SK-N-DZ (cell line): ENCODE measurements at regions not wholly inside any gene's neighbourhood (a gene's known extent, or its start where the extent isn't known, plus 50 kb on each side); places are given as distances from the start of the nearest gene placed in this dataset.

ENCODE experiments used
- DNase-seq: peaks from one replicate; pipeline ENCODE4 v3.0.0-alpha.2; 2015; ENCODE audit warnings: low spot score

DNA sequence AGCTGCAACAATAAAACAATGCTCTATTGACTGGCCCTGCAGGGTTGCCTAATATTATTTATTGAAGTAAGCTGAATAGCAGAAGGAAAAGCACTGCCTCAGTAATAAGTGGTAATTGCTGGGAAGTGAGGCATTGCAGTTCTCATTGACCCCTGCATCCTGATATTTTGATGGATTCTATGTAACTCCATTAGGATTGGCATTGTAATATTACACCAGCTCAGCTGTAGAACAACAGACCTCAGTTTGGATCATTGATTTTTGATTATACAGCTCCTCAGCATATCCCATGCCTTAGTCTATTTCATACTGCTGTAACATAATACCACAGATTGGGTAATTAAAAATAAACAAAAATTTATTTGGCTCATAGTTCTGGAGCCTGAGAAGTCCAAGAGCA is 650.6 kb upstream of the SALL1 start:
- no peak for DNase-seq

DNA sequence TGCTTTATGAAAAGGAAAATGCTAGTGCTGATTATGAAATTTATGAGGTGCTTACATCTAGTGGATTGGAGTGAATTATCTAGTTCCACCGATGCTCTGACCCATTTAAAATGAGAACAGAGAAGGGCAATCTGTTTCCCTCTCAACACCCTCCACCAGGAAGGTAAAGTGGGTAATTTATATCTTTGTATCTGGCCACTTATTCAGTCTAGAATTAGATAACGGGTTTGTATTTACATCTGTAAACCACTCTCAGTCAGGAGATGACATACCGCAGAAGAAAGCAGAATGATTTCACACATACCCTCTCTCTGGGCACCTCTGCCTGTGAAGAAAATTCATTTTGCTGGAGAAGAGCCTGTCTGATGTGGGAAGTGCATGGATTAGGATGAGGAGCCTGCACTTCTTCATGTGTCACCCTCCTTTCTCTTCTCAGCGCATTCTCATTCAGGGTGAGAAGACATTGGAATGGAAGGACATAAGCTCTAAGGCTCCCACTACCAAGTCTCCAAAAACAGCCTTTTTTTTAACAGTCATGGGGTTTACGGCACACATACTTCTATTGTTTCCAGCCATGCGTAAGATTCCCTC is 646.7 kb upstream of the SALL1 start:
- DNase-seq = peak; percentile 30

DNA sequence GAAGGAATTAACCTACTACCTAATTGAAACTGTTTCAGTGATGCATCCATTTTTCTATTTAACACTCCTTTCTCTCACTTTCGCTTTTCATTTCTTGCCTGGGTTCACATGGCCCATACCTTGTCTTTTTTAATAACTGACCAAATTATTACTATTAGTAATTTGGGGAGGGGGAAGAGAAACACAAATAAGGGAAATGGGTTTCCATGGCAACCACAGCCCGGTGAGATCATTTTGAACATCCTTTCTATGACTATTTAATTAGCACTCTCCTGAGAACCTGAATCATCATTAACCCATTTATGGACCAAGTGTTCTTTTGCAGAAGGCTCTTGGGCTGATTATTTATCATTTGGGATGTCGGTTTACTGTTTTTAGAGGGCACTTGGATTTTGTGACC is 628.2 kb upstream of the SALL1 start:
- no peak for DNase-seq

DNA sequence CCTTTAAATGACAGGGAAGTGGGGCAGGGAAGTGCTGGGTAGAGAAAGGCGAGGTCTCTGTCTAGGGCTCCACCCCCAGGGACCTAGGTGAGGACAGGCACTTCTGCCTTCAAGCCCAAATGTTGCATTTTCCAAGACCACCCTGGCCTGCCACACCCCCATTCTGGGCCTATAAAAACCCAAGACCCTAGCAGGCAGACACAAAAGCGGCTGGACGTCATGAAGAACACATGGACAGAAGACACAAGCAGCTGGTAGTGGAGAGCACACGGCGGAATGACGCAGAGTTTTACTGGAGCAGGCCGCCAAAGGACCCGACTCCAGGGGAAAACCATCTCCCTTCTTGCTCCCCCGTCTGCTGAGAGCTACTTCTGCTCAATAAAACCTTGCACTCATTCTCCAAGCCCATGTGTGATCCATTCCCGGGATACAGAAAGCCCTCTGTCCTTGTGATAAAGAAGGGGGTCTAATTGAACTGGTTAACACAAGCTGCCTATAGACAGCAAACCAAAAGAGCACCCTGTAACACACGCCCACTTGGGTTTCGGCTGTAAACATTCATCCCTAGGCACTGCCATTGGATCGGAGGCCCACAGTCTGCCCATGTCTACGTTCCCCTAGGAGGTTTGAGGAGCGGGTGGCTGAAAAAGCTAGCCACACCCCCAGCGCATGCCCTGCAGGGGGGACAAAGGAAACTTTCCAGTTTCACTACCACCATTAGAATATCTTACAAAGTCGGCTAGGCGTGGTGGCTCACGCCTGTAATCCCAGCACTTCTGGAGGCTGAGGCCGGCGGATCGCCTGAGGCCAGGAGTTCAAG is 622.2 kb upstream of the SALL1 start:
- DNase-seq = no peak

DNA sequence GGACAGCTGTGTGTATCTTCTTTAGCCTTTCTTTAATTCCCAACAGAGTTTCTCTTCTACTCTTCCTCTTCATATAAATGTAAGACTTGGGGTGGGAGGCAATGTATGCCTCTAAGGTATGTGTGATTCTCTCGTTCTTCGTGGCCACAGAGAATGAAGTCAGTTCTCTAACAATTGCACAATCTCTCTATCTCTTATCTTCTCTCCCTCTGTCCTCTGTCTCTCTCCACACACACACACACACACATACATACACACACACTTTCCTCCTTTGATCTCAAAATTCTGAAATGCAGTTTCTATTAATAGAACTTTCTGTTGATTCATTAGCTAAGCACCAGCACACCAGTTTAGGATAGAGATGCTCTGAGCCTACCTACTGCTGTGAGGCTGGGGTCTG is 615.7 kb upstream of the SALL1 start:
- no peak for DNase-seq

DNA sequence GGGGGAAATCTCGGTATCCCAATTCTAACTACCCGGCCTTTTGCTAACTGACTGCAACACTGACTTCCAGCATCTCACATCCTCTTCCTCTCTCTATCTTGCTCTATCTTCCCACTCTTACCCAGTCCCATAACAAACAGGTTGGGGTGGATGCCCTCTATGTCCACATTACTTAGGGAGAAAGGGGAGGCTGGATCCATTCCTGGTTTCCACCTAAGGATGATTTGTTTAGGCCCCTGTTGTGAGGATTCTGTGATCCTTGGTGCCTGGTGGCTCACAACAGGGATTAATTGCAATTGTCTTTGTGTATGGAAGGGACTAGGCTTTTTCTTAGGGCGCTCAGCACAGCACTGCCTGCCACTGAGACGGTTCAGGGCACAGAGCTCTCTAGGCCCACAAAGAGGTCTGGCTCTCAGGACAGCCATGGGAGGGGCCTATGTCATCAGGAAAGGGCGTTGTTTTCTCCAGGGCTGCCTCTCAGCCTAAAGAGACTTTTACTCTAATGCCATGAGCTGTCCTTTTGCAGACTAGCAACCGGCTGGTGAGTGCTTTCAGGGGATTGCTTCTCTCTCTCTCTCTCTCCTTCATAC is 612.1 kb upstream of the SALL1 start:
- DNase-seq = peak; percentile 70

DNA sequence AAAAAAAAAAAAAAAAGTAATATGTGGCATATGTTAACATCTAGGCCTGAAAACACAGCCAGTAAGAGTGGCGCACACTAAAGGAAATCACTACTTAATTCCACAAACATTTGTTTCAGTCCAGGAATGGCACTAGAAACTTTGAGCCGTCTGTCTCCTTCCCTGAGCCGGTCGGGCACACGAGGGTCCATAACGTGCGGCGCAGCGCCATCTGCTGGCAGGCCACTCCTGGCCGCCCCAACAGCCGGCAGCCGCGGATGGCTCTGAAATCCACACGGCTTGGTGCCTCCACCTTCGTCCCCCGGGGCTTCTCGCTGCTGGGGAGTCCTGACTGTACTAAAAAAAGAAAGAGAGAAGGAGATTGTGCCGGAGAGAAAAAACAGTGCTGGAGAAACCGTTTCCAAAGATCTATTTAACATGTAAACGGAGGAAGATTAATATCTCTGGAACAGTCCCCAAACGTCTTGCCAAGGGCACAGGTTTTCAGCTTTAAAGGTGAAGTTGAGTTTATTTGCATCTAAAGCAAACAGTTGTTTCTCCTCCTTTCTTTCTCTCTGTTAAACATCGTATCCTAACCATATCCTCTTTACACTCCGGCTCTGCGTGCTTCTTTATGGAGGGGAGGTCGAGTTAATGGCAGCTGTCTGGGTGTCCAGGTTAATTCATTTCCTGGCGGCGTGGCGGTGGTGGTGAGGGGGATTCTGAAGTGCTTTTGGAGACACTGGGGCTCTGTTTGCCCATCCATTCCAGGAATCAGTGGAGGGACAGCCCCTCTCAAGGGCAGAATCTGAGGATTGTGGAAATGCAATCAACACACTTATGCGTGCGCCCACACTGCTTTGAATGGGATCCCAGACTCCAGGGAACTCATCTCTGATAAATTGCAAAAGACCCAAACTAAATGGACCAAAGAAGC is 611.3 kb upstream of the SALL1 start:
- DNase-seq = peak; percentile 73

DNA sequence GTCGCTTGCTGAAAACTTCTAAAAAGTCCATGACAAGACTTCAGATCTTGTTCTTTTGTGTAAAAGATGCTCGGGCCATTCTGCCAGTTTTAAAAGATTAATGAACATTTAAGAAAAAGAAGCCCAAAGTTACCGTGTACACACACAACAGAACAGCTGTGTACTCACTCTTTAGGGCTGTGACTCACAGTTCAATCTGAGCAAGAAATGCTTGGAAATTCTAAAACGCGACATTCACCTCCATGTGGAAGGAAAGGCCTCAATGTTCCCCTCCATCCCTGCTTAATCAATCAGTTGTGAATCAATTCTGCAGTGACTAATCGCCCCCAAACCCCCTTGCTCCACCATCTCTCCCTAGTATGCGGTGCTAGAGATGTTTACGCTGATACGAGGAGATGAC is 609.9 kb upstream of the SALL1 start:
- DNase-seq = no peak

DNA sequence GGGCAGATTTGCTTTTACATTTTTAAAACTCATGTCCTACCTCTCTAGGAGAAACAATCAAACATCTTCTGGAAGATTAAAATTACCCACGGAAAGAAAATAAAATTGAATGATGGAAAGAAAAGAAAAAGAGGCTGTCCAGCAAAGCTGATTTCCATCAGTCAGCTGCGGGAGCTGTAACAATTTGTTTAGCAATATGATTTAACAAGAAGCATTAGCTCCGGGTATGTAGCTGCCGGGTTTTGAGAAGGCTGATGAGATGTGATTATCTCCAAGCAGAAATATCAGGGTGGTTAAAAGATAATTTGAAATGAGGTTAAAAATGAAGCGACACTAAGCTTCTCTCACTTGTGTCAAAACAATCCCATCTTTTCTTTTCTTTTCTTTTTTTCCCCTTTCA is 608.9 kb upstream of the SALL1 start:
- DNase-seq = no peak

DNA sequence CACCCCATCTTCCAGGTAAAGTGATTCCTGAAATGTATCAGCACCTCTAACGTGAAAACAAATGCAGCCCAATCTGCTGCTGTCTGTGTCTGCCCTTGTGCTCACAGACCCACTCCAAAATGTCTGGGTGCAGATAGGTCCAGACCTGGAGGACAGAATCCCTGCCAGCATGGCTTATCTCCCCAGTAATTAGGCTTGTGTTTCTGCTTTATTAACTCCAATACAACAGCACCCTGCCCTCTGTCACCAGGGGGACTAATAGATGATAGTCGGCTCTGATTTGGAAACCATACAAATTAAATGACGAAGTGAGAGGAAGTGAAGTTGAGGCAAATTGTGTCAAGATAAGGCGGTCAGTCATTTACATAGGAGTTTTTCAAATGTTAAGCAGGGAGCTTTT is 608.3 kb upstream of the SALL1 start:
- DNase-seq = peak; percentile 69

DNA sequence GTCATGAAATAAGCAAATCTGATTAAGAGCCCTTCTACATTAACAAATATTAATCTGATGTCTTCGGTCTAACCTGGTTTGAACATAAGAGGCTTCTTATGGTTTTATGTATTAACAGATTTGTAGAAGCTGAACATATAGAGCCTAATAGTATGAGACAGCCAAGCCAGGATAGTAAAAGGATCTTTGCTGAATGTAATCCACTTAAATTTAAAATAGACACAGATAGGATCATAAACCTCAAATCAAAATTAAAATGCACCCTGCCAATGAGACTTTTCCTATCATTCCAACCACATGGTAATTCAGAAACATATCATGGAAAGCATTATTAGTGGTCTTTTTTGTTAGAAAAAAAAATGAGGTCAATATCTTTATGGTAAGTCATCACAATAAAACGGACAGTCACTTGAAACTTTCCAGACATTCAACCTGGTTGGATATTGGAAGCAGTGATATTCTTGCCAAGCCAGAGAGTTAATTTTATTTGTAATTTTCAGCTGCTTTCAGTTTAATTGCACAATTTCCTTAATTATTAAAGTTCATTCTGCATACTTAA is 606.9 kb upstream of the SALL1 start:
- DNase-seq = peak; percentile 63

DNA sequence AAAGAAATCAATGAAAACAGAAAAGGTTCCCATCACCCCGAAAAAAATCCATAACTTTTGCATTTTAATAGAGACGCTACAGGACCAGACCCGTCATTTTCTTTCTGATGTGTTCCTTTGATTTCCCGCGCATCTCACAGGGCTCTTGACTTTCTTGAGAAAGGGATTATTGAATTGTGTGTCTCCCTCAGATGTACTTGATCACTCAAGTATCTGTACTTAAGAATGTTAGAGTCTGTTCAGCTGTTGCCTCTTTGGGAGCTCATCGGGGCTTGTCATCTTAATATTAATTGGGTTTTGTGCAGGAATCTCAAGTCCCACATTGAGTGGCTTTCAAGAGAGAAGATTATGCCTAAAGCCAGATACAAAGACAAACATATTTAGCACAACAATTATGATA is 606.4 kb upstream of the SALL1 start:
- DNase-seq = peak; percentile 47

DNA sequence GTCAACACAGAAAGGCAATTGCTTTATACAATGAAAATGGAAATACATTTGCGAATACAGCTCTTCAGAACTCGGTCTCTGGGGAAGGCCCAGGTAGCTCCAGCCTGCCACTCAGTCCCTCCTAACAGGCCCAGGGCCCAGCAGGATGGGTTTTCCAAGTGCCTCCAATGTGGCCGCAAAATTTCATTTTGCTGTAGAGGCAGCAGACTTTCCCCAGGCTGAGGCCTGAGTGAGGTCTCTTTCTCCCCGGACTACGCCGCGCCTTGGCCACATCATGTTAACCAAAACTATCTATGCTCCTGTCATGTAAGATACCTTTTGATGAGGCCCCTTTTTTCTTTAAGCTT is 606.0 kb upstream of the SALL1 start:
- no peak for DNase-seq

DNA sequence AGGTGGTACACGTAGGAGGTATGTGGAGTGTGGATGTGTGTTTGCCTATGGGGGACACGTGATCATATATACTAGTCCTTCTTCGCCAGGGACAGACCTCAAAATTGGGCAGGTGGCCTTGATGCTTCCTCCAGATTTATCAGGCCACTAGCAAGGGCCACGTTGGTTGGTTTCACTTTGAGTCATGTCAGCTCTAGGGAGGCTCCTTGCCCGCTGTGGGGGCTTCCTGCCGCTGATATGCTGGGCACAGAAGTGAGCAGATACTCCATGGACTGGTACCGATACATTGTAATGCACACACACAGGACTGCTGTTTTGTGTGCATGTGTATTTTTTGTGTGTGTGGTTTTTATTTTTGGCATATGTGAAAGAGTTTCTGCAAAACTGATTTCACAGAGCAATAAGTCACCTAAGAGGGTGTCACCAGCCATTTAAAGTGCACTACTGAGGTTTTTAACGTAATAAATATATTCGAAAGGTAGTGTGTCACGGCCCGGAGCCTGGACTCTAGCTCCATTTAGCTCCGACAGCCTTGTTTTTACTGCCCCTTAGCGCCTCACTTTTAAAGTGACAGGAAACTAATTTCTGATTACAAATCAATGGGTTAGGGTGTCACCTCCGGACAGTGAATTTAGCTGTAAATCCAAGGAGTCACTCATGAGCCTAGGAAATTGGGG is 605.5 kb upstream of the SALL1 start:
- no peak for DNase-seq

DNA sequence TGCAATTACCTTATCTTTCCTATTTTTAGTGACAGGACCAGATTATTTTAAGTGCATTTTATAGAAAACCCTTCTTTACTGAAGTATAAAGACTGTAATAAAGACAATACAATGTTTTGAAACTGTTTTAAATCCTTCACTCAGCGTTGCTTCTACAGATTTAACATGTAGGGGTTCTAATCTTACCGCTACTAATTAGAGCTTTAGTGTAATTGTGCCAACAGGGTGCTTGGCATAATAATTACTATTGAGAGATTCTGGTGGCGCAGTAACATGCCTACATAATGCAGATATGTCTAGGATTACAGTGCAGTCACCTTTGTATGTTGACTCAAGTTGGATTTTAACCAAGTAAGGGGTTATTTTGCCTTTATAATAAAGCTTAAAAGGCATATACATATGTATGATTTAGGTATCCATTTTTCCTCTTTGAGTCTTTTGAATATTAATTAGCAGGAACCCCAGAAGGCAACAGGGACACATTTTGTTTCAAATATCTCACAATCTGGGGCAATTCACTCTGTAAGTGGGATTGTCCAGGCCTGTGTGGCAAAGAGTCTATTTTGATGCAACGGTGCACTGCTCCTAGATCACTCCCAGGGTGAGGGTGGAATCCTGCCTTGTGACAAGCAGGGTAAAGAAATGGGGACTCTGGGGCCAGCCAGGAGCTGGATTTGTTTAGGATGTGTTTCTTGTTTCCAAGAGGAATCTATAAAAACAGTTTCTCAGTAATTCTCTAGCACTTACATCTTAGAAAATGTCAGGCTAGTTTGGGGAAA is 604.7 kb upstream of the SALL1 start:
- no peak for DNase-seq

DNA sequence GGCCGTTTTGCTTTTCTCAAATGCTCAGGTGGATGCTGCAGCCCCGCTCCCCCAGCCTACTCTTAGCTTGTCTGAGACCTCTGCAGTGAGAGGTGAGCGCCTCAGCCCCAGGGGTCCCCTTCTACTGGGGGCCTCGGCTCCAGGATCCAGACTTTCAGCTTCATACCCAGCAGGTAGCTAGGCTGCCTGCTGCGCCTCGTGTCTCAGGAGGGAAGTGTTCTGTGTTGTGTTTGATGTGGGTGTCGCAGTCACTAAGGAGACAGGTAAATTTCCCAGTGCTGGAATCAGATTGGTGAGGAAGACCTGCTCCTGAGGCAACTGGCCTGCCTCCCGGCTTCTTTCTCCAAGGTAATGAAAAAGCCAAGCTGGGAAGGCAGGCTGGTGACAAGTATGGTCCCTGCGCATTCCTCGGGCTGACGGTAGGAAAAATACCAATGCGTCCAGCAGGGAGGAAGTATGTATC is 604.0 kb upstream of the SALL1 start:
- peak; percentile 38 for DNase-seq

DNA sequence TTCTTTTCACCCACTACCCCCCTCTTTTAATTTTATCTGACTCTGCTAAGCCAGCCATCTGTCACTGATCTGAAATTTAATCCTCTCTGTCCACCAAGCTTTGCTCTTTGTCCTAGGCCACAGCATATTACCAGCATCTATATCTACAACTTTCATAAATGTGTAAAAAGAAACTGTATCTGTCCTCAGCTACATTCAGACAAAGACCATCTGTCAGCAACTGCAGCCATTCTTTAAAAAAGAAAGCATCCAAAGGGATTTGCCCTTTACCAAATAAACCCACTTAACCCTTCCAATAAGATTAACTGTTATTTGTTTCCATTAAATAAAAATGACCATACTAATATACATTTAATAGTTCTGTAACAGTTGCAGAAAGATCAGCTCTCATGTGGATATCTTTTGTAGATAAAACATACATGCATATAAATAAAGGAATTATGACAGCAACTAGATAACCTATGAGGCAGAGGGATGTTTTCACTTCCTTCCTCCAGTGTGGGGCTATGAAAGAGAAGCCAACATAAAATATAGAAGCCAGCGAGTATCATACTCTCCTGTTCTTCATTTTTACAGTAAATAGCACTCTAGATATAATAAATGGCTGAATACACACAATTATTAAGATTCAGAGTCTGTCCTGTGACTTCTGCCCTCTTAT is 602.5 kb upstream of the SALL1 start:
- DNase-seq = peak; percentile 71

DNA sequence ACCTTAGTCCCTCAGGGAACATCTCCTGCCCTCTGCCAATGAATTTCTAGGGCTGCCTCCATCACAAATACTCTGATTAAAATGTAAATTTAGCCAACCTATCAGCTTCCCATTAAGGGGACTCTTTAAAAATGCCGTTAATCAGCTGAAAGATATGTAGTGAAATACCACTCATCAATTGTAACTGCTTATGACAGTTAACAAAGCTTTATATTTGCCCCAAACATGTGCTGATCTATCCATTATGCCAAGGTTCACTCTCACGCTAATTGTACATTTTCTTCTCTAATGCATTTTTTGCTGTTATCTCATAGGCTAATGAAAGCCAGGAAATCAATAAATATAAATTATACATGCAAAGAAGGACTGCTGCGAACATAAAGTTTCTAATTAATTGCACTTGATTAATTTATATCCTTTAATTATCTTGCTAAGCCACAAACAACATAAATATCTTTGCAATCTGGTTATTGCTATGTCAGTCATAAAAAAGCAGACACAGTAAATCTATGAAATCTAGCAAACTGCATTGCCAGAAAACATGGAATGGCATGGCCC is 601.4 kb upstream of the SALL1 start:
- DNase-seq = no peak

DNA sequence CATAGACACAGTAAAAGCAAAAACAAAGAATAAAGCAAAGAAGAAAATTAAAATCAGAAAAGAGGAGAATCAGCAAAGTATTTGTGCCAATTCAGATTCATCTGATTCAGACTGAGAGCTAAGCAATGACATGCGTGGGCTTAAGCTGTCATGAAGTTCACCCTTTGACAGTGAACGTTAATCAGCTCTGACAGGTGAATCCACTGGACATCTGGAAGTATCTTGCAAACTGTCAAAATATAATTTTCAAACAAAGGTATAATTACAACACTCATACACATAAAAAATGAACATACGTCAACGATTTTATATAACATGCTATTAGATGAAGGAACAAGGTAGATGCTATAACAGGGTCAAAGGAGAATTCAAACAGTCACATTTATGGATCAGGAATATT is 596.3 kb upstream of the SALL1 start:
- no peak for DNase-seq
